GM23338 (cell line): ENCODE measurements at regions not wholly inside any gene's neighbourhood (a gene's known extent, or its start where the extent isn't known, plus 50 kb on each side); places are given as distances from the start of the nearest gene placed in this dataset.

Experiments used
- ATAC-seq: fragments of 200-7000 bp; cut with Tn5 transposase; 3 replicates; pipeline ENCODE4 v1.9.1; 2020
- DNase-seq: peaks from one replicate; pipeline ENCODE4 v3.0.0-alpha.2; 2015; ENCODE audit warnings: low spot score
- H2AFZ ChIP-seq: fragments of 200-600 bp; sonication (generic); 2 replicates; pipeline ENCODE4 v1.8.0; 2016; ENCODE audit warnings: antibody characterized with exemption, mild to moderate bottlenecking, moderate library complexity
- H3F3A ChIP-seq: fragments of 200-600 bp; sonication (generic); replicated peaks from 2 replicates; pipeline ENCODE4 v1.8.0; 2017; ENCODE audit warnings: antibody characterized with exemption, mixed run types, low read depth
- H3K27ac ChIP-seq: fragments of 200-600 bp; sonication (generic); 2 replicates; pipeline ENCODE4 v1.6.1; 2016; ENCODE audit warnings: low read depth
- H3K27me3 ChIP-seq: fragments of 200-600 bp; sonication (generic); 2 replicates; pipeline ENCODE4 v1.8.0; 2016; ENCODE audit warnings: mild to moderate bottlenecking, mixed run types, moderate library complexity; ENCODE audit not compliant: insufficient read depth
- H3K36me3 ChIP-seq: fragments of 200-600 bp; sonication (generic); 2 replicates; pipeline ENCODE4 v1.8.0; 2016; ENCODE audit warnings: mild to moderate bottlenecking; ENCODE audit not compliant: insufficient read depth
- H3K4me1 ChIP-seq: fragments of 200-600 bp; sonication (generic); 2 replicates; pipeline ENCODE4 v1.8.0; 2016; ENCODE audit warnings: mild to moderate bottlenecking, moderate library complexity; ENCODE audit not compliant: insufficient read depth
- H3K4me2 ChIP-seq: fragments of 200-600 bp; sonication (generic); 2 replicates; pipeline ENCODE4 v1.7.1; 2017; ENCODE audit warnings: mixed run types
- H3K4me3 ChIP-seq: fragments of 200-600 bp; sonication (generic); 2 replicates; pipeline ENCODE4 v1.6.1; 2016; ENCODE audit warnings: mixed run types
- H3K79me2 ChIP-seq: fragments of 200-600 bp; sonication (generic); replicated peaks from 2 replicates; pipeline ENCODE4 v1.8.0; 2017; ENCODE audit warnings: mild to moderate bottlenecking; ENCODE audit not compliant: insufficient read depth
- H3K9me2 ChIP-seq: fragments of 200-600 bp; sonication (generic); 2 replicates; pipeline ENCODE4 v1.8.0; 2017; ENCODE audit not compliant: insufficient read depth
- H4K20me1 ChIP-seq: fragments of 200-600 bp; sonication (generic); replicated peaks from 2 replicates; pipeline ENCODE4 v1.8.0; 2017; ENCODE audit warnings: mild to moderate bottlenecking; ENCODE audit not compliant: insufficient read depth
- H3K27ac Mint-ChIP-seq: 2 replicates; pipeline ENCODE4 v1.8.0; 2020; ENCODE audit warnings: inconsistent platforms, mild to moderate bottlenecking, moderate library complexity, mixed read lengths
- H3K27me3 Mint-ChIP-seq: 3 replicates; pipeline ENCODE4 v1.8.0; 2022; ENCODE audit warnings: low read depth, mild to moderate bottlenecking, moderate library complexity, mixed read lengths, inconsistent platforms; ENCODE audit not compliant: insufficient read depth, poor library complexity
- H3K36me3 Mint-ChIP-seq: 3 replicates; pipeline ENCODE4 v1.8.0; 2021; ENCODE audit warnings: low read depth, mild to moderate bottlenecking, inconsistent platforms, moderate library complexity, mixed read lengths
- H3K4me1 Mint-ChIP-seq: 3 replicates; pipeline ENCODE4 v1.8.0; 2020; ENCODE audit warnings: mild to moderate bottlenecking, inconsistent platforms, mixed read lengths
- H3K4me3 Mint-ChIP-seq: 3 replicates; pipeline ENCODE4 v1.8.0; 2021; ENCODE audit warnings: moderate library complexity, mild to moderate bottlenecking, inconsistent platforms, mixed read lengths
- H3K9me3 Mint-ChIP-seq: 3 replicates; pipeline ENCODE4 v1.8.0; 2020; ENCODE audit warnings: moderate library complexity, mild to moderate bottlenecking, inconsistent platforms, mixed read lengths
- CREB1 ChIP-seq: fragments of 250-450 bp; sonication (Bioruptor Pico); IDR thresholded peaks from 2 replicates; pipeline ENCODE4 v1.5.0; 2020; ENCODE audit warnings: low read depth, mild to moderate bottlenecking, moderate library complexity
- NANOG ChIP-seq: IDR thresholded peaks from 2 replicates; pipeline ENCODE4 v1.6.1; 2016; ENCODE audit warnings: antibody characterized with exemption, borderline replicate concordance
- POLR2AphosphoS5 ChIP-seq: IDR thresholded peaks from 2 replicates; pipeline ENCODE4 v1.6.1; 2016; ENCODE audit warnings: antibody characterized with exemption, low read depth
- STAT1 ChIP-seq: IDR thresholded peaks from one replicate; pipeline ENCODE4 v1.6.1; 2016; ENCODE audit warnings: antibody characterized with exemption; ENCODE audit not compliant: unreplicated experiment
- ZNF114 ChIP-seq: fragments of 250-450 bp; sonication (Bioruptor Pico); IDR thresholded peaks from 2 replicates; pipeline ENCODE4 v1.5.0; 2020; ENCODE audit warnings: mild to moderate bottlenecking, moderate library complexity
- ZNF331 ChIP-seq: fragments of 250-450 bp; sonication (Bioruptor Pico); IDR thresholded peaks from 2 replicates; pipeline ENCODE4 v1.5.0; 2020; ENCODE audit warnings: low read depth, mild to moderate bottlenecking, moderate library complexity
- TF ChIP-seq, protein P1 (sequence below): IDR thresholded peaks from one replicate; pipeline ENCODE4 v1.6.1; 2018; ENCODE audit warnings: antibody characterized with exemption; ENCODE audit not compliant: unreplicated experiment
- TF ChIP-seq, protein P2 (sequence below): fragments of 250-450 bp; sonication (Bioruptor Pico); IDR thresholded peaks from 2 replicates; pipeline ENCODE4 v1.5.0; 2020; ENCODE audit warnings: mild to moderate bottlenecking, moderate library complexity

DNA sequence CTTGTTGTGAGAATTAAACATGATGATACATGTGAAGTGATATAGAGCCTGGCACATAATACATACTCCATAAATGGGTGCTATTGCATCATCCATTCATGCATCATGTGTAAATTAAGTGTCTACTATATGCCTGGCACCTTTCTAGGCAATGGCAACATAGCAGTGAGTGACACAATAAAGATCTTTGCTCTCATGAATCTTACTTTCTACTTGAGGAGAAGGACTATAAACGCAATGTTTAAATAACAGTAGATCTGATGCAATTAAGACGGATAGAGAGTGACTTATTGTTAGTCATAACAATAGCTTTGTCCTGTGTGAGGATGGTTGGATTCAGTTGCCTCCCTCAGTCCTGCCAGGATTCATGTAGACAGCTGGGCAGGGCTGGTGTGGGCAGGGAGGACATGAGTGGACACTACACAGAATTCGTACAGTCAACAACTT is 88.4 kb upstream of the NPAS2 start:
- H3K27me3 ChIP-seq = no peaks in the 10 kb centered on the region
- Mint-ChIP-seq H3K9me3 (peaks cover 12% of the 10 kb centered on the region), H3K4me3 (no peak overlapping the region), H3K4me1 (peaks cover 25% of the 10 kb centered on the region), H3K36me3 (no peaks in the 10 kb centered on the region; the same call in 1 of the 3 replicates), H3K27ac (no peak overlapping the region), H3K27me3 (peaks cover 5% of the 10 kb centered on the region)
- TF ChIP-seq ZNF331 (no peak), NANOG (no peak), CREB1 (CRISPR knock-in tag) (no peak), STAT1 (no peak), POLR2AphosphoS5 (no peak), ZNF114 (no peak)
- TF ChIP-seq, protein P1, sequence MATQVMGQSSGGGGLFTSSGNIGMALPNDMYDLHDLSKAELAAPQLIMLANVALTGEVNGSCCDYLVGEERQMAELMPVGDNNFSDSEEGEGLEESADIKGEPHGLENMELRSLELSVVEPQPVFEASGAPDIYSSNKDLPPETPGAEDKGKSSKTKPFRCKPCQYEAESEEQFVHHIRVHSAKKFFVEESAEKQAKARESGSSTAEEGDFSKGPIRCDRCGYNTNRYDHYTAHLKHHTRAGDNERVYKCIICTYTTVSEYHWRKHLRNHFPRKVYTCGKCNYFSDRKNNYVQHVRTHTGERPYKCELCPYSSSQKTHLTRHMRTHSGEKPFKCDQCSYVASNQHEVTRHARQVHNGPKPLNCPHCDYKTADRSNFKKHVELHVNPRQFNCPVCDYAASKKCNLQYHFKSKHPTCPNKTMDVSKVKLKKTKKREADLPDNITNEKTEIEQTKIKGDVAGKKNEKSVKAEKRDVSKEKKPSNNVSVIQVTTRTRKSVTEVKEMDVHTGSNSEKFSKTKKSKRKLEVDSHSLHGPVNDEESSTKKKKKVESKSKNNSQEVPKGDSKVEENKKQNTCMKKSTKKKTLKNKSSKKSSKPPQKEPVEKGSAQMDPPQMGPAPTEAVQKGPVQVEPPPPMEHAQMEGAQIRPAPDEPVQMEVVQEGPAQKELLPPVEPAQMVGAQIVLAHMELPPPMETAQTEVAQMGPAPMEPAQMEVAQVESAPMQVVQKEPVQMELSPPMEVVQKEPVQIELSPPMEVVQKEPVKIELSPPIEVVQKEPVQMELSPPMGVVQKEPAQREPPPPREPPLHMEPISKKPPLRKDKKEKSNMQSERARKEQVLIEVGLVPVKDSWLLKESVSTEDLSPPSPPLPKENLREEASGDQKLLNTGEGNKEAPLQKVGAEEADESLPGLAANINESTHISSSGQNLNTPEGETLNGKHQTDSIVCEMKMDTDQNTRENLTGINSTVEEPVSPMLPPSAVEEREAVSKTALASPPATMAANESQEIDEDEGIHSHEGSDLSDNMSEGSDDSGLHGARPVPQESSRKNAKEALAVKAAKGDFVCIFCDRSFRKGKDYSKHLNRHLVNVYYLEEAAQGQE = no peak
- TF ChIP-seq, protein P2, sequence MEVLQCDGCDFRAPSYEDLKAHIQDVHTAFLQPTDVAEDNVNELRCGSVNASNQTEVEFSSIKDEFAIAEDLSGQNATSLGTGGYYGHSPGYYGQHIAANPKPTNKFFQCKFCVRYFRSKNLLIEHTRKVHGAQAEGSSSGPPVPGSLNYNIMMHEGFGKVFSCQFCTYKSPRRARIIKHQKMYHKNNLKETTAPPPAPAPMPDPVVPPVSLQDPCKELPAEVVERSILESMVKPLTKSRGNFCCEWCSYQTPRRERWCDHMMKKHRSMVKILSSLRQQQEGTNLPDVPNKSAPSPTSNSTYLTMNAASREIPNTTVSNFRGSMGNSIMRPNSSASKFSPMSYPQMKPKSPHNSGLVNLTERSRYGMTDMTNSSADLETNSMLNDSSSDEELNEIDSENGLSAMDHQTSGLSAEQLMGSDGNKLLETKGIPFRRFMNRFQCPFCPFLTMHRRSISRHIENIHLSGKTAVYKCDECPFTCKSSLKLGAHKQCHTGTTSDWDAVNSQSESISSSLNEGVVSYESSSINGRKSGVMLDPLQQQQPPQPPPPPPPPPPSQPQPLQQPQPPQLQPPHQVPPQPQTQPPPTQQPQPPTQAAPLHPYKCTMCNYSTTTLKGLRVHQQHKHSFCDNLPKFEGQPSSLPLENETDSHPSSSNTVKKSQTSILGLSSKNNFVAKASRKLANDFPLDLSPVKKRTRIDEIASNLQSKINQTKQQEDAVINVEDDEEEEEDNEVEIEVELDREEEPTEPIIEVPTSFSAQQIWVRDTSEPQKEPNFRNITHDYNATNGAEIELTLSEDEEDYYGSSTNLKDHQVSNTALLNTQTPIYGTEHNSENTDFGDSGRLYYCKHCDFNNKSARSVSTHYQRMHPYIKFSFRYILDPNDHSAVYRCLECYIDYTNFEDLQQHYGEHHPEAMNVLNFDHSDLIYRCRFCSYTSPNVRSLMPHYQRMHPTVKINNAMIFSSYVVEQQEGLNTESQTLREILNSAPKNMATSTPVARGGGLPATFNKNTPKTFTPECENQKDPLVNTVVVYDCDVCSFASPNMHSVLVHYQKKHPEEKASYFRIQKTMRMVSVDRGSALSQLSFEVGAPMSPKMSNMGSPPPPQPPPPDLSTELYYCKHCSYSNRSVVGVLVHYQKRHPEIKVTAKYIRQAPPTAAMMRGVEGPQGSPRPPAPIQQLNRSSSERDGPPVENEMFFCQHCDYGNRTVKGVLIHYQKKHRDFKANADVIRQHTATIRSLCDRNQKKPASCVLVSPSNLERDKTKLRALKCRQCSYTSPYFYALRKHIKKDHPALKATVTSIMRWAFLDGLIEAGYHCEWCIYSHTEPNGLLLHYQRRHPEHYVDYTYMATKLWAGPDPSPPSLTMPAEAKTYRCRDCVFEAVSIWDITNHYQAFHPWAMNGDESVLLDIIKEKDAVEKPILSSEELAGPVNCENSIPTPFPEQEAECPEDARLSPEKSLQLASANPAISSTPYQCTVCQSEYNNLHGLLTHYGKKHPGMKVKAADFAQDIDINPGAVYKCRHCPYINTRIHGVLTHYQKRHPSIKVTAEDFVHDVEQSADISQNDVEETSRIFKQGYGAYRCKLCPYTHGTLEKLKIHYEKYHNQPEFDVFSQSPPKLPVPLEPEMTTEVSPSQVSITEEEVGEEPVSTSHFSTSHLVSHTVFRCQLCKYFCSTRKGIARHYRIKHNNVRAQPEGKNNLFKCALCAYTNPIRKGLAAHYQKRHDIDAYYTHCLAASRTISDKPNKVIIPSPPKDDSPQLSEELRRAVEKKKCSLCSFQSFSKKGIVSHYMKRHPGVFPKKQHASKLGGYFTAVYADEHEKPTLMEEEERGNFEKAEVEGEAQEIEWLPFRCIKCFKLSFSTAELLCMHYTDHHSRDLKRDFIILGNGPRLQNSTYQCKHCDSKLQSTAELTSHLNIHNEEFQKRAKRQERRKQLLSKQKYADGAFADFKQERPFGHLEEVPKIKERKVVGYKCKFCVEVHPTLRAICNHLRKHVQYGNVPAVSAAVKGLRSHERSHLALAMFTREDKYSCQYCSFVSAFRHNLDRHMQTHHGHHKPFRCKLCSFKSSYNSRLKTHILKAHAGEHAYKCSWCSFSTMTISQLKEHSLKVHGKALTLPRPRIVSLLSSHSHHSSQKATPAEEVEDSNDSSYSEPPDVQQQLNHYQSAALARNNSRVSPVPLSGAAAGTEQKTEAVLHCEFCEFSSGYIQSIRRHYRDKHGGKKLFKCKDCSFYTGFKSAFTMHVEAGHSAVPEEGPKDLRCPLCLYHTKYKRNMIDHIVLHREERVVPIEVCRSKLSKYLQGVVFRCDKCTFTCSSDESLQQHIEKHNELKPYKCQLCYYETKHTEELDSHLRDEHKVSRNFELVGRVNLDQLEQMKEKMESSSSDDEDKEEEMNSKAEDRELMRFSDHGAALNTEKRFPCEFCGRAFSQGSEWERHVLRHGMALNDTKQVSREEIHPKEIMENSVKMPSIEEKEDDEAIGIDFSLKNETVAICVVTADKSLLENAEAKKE (CRISPR knock-in tag) = no peak
- no peaks in the 10 kb centered on the region for H4K20me1 ChIP-seq
- H3K4me3 ChIP-seq = no peak overlapping the region
- no peak overlapping the region for H3K4me2 ChIP-seq
- H3K36me3 ChIP-seq = no peaks in the 10 kb centered on the region
- H3F3A ChIP-seq = no peaks in the 10 kb centered on the region
- no peak overlapping the region for H2AFZ ChIP-seq
- no peak for DNase-seq
- H3K9me2 ChIP-seq = no peaks in the 10 kb centered on the region
- H3K4me1 ChIP-seq = peaks cover 8% of the 10 kb centered on the region; the same call in 1 of the 2 replicates
- H3K79me2 ChIP-seq = no peaks in the 10 kb centered on the region
- ATAC-seq = no peak
- H3K27ac ChIP-seq = no peak overlapping the region
